ENCODE measurements at regions not wholly inside any gene's neighbourhood (a gene's known extent, or its start where the extent isn't known, plus 50 kb on each side); places are given as distances from the start of the nearest gene placed in this dataset.

GRCh38 chr12:92496790-92497189, 206.0 kb upstream of the PLEKHG7 start:
- CTCF ChIA-PET: no interaction called here

GRCh38 chr12:92495108-92495507, 207.7 kb upstream of the PLEKHG7 start:
- CTCF ChIA-PET: no interaction called here
- no TSS peak for BruUV-seq (replicated peaks)
- intact Hi-C loops (cut with micrococcal nuclease; ENCODE audit: unreplicated experiment): no loop called here
- Histone ChIP-seq H3K4me1 (ENCODE audit: insufficient read depth, low read length, poor library complexity, severe bottlenecking) (no peaks in the 10 kb centered on the region), H3K9me3 (ENCODE audit: low read depth, low read length, poor library complexity, severe bottlenecking) (no peaks in the 10 kb centered on the region), H3K27ac (ENCODE audit: low read depth, low read length, poor library complexity, severe bottlenecking) (no peak overlapping the region), H3K27me3 (replicated peaks; ENCODE audit: insufficient read depth, low read depth, low read length, poor library complexity) (no peaks in the 10 kb centered on the region), H3K4me3 (ENCODE audit: low read depth, low read length, poor library complexity, severe bottlenecking) (no peak overlapping the region), H3K36me3 (ENCODE audit: insufficient read depth, low read length, poor library complexity, severe bottlenecking) (no peaks in the 10 kb centered on the region)
- POLR2A ChIA-PET (ENCODE audit: low non-redundant PET): no interaction called here
- TF ChIP-seq CTCF (conservative IDR thresholded peaks at IDR 0.05; ENCODE audit: low read depth, low read length): no peak
- TF ChIP-seq EZH2 (IDR thresholded peaks at IDR 0.05; ENCODE audit: borderline replicate concordance, low read depth, low read length, poor library complexity, severe bottlenecking): no peak
- DNase-seq (ENCODE audit: low spot score): no peak

More at GRCh38 chr12:92496790-92497189, 206.0 kb upstream of the PLEKHG7 start:
- Histone ChIP-seq H3K4me1 (ENCODE audit: insufficient read depth, low read length, poor library complexity, severe bottlenecking) (no peaks in the 10 kb centered on the region), H3K9me3 (ENCODE audit: low read depth, low read length, poor library complexity, severe bottlenecking) (no peaks in the 10 kb centered on the region), H3K27me3 (replicated peaks; ENCODE audit: insufficient read depth, low read depth, low read length, poor library complexity) (no peaks in the 10 kb centered on the region), H3K4me3 (ENCODE audit: low read depth, low read length, poor library complexity, severe bottlenecking) (no peak overlapping the region), H3K27ac (ENCODE audit: low read depth, low read length, poor library complexity, severe bottlenecking) (no peak overlapping the region), H3K36me3 (ENCODE audit: insufficient read depth, low read length, poor library complexity, severe bottlenecking) (no peaks in the 10 kb centered on the region)
- no peak for DNase-seq (ENCODE audit: low spot score)
- intact Hi-C loops (cut with micrococcal nuclease; ENCODE audit: unreplicated experiment): no loop called here
- no peak for TF ChIP-seq EZH2 (IDR thresholded peaks at IDR 0.05; ENCODE audit: borderline replicate concordance, low read depth, low read length, poor library complexity, severe bottlenecking)
- no peak for TF ChIP-seq CTCF (conservative IDR thresholded peaks at IDR 0.05; ENCODE audit: low read depth, low read length)
- POLR2A ChIA-PET (ENCODE audit: low non-redundant PET): no interaction called here
- no TSS peak for BruUV-seq (replicated peaks)

GRCh38 chr12:92493816-92494215, 209.0 kb upstream of the PLEKHG7 start:
- CTCF ChIA-PET: no interaction called here
- intact Hi-C loops (cut with micrococcal nuclease; ENCODE audit: unreplicated experiment): no loop called here
- no peak overlapping the region for H3K27ac ChIP-seq (ENCODE audit: low read depth, low read length, poor library complexity, severe bottlenecking)
- no TSS peak for BruUV-seq (replicated peaks)
- DNase-seq (ENCODE audit: low spot score): no peak
- no peak for TF ChIP-seq EZH2 (IDR thresholded peaks at IDR 0.05; ENCODE audit: borderline replicate concordance, low read depth, low read length, poor library complexity, severe bottlenecking)
- no peak for TF ChIP-seq CTCF (conservative IDR thresholded peaks at IDR 0.05; ENCODE audit: low read depth, low read length)
- no peaks in the 10 kb centered on the region for H3K4me1 ChIP-seq (ENCODE audit: insufficient read depth, low read length, poor library complexity, severe bottlenecking)
- POLR2A ChIA-PET (ENCODE audit: low non-redundant PET): no interaction called here
- H3K27me3 ChIP-seq (replicated peaks; ENCODE audit: insufficient read depth, low read depth, low read length, poor library complexity): no peaks in the 10 kb centered on the region
- H3K4me3 ChIP-seq (ENCODE audit: low read depth, low read length, poor library complexity, severe bottlenecking): no peak overlapping the region
- H3K9me3 ChIP-seq (ENCODE audit: low read depth, low read length, poor library complexity, severe bottlenecking): no peaks in the 10 kb centered on the region
- no peaks in the 10 kb centered on the region for H3K36me3 ChIP-seq (ENCODE audit: insufficient read depth, low read length, poor library complexity, severe bottlenecking)

Measured in A673 (cell line).